Coronary artery (tissue), 2 donors: ENCODE measurements at regions not wholly inside any gene's neighbourhood (a gene's known extent, or its start where the extent isn't known, plus 50 kb on each side); places are given as distances from the start of the nearest gene placed in this dataset.
"Not testable (repeated sequence)": the region's sequence is repeated elsewhere in the genome, so short reads cannot be mapped to it uniquely, and the experiment has no call there.

Experiments used
- DNase-seq: peaks from one replicate; pipeline ENCODE4 v3.0.0-alpha.2; 2017; ENCODE audit warnings: low spot score
- H3K27ac ChIP-seq, 2 donors: fragments of 200-600 bp; sonication (generic); one replicate each; pipeline ENCODE4 v1.5.1; 2016 to 2019
- H3K4me3 ChIP-seq: fragments of 200-600 bp; sonication (generic); 2 replicates; pipeline ENCODE4 v1.5.1; 2016; ENCODE audit warnings: mild to moderate bottlenecking, moderate library complexity
- CTCF ChIP-seq: fragments of 200-600 bp; sonication (generic); IDR thresholded peaks from one replicate; pipeline ENCODE4 v1.5.1; 2019; ENCODE audit warnings: antibody characterized with exemption

- H3K27ac ChIP-seq = no peak overlapping the region
- no peak overlapping the region for H3K4me3 ChIP-seq
- TF ChIP-seq CTCF = no peak
- no peak for DNase-seq
These were observed 163.1 kb downstream of the SOD2 start for GRCh38 chr6:159529934-159530333.

GRCh38 chr6:159527351-159527750 lies 165.7 kb downstream of the SOD2 start:
- no peak for TF ChIP-seq CTCF
- Histone ChIP-seq H3K4me3 (no peak overlapping the region), H3K27ac (no peak overlapping the region)
- DNase-seq = no peak

GRCh38 chr6:159525445-159526025 lies 167.5 kb downstream of the SOD2 start:
- DNase-seq = no peak
- TF ChIP-seq CTCF = no peak

GRCh38 chr6:159522877-159523547 lies 170.0 kb downstream of the SOD2 start:
- no peak for TF ChIP-seq CTCF
- no peak overlapping the region for H3K4me3 ChIP-seq
- no peak for DNase-seq
- H3K27ac ChIP-seq = no peak overlapping the region

More at GRCh38 chr6:159525445-159526025, 167.5 kb downstream of the SOD2 start:
- no peak overlapping the region for H3K4me3 ChIP-seq
- no peak overlapping the region for H3K27ac ChIP-seq

GRCh38 chr6:159521962-159522361 lies 171.1 kb downstream of the SOD2 start:
- H3K27ac ChIP-seq = no peak overlapping the region
- TF ChIP-seq CTCF = no peak
- DNase-seq = no peak
- H3K4me3 ChIP-seq = no peak overlapping the region

GRCh38 chr6:159520002-159520401 lies 173.0 kb downstream of the SOD2 start:
- no peak overlapping the region for H3K4me3 ChIP-seq
- no peak for DNase-seq
- H3K27ac ChIP-seq = no peak overlapping the region
- TF ChIP-seq CTCF = no peak

GRCh38 chr6:159515811-159516210 lies 177.2 kb downstream of the SOD2 start:
- H3K27ac ChIP-seq, DNase-seq, H3K4me3 ChIP-seq: not testable (repeated sequence)
